ENCODE measurements at regions not wholly inside any gene's neighbourhood (a gene's known extent, or its start where the extent isn't known, plus 50 kb on each side); places are given as distances from the start of the nearest gene placed in this dataset.

DNA sequence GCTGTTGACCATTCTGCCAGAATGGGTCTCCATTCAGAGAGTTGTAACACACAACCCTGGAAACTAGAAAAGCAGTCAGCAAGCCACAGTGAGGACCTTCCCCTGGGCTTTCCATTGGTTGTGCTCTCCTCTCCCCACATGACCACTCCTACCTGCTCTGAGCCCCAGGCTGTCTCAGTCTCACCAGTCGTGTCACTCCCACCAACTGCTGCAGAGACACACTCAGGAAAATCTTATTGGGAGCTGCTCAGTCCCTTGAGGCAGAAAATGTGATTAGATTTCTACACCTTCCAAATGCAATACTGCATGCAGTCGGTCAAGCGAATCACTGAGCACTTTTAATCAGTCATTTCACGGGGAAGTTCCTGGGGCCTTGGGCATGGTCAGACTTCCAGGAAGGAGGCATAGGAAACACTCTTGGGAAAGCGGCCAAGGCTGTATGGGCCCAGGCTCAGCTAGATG is 284.2 kb upstream of the NMUR2 start (continued):
- no peak for TF ChIP-seq ISL1 (CRISPR knock-in tag; IDR thresholded peaks at IDR 0.05)
- TF ChIP-seq ESRRG (CRISPR knock-in tag; IDR thresholded peaks at IDR 0.05) = no peak
- no peak for TF ChIP-seq ZNF565 (CRISPR knock-in tag; conservative IDR thresholded peaks at IDR 0.05; ENCODE audit: low read depth)
- no peak for TF ChIP-seq SNAI2 (CRISPR knock-in tag; IDR thresholded peaks at IDR 0.05)
- TF ChIP-seq CSDC2 (CRISPR knock-in tag; IDR thresholded peaks at IDR 0.05) = no peak

DNA sequence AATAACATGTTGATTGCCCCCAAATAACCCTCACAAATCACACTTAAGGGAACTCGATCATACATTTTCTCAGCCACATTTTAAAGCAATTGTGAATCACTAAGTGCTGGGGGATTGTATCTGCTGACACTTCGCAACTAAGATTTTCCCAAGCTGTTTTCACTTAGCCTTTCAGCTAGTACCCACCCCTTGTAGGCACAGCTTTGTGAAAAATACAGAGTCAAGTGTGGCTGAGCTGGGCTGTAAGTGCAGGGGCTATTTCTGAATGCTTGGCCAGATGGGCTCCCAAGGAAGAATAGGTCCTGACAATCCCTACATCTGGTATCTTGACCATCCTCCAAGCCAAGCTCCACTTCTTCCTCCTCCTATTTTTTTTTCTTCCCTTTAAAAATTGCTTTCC is 289.2 kb upstream of the NMUR2 start:
- no peak for ATAC-seq

DNA sequence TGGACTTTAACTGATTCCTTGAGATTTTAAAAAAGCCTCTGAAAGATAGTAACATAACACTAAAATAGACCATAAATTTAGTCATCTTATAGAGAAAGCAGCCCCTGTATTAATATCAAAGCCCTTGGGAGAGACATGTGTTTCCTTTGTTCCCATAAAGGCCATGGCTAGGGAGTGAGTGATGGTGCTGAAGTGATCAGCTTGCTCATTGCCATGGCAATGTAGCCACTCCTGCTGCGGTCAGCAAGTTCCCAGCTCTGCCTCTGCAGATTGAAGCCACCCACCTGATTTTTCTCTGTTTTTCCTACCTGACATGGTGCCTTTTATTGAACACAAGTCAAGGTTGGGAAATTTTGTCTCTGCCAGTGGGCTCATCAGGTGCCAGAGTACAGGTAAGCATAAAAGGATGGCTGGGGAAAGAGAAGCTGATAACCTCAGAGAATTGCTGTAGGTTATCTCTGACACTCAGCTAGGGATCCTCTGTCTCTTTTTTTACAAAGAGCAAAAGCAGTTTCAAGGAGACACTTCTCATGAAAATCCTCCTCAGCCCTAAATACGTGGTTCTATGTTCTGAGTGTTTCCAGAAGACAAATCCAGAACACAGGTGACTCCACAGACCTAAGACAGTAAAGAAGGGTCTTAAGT is 296.3 kb upstream of the NMUR2 start:
- TF ChIP-seq ZFP3 (CRISPR knock-in tag; IDR thresholded peaks at IDR 0.05) (no peak), ZC3H10 (CRISPR knock-in tag; IDR thresholded peaks at IDR 0.05) (no peak), ZNF70 (CRISPR knock-in tag; IDR thresholded peaks at IDR 0.05) (no peak), ZFP30 (CRISPR knock-in tag; IDR thresholded peaks at IDR 0.05) (no peak), GLIS3 (CRISPR knock-in tag; IDR thresholded peaks at IDR 0.05) (no peak), ESRRG (CRISPR knock-in tag; IDR thresholded peaks at IDR 0.05) (no peak), ARNTL (CRISPR knock-in tag; IDR thresholded peaks at IDR 0.05; ENCODE audit: borderline replicate concordance, low read depth) (no peak), RARB (CRISPR knock-in tag; IDR thresholded peaks at IDR 0.05) (no peak), CSDC2 (CRISPR knock-in tag; IDR thresholded peaks at IDR 0.05) (no peak)
- TF ChIP-seq, protein P1, sequence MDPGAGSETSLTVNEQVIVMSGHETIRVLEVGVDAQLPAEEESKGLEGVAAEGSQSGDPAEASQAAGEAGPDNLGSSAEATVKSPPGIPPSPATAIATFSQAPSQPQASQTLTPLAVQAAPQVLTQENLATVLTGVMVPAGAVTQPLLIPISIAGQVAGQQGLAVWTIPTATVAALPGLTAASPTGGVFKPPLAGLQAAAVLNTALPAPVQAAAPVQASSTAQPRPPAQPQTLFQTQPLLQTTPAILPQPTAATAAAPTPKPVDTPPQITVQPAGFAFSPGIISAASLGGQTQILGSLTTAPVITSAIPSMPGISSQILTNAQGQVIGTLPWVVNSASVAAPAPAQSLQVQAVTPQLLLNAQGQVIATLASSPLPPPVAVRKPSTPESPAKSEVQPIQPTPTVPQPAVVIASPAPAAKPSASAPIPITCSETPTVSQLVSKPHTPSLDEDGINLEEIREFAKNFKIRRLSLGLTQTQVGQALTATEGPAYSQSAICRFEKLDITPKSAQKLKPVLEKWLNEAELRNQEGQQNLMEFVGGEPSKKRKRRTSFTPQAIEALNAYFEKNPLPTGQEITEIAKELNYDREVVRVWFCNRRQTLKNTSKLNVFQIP (CRISPR knock-in tag; IDR thresholded peaks at IDR 0.05; ENCODE audit: borderline replicate concordance, low read depth) = no peak
- TF ChIP-seq, protein P2, sequence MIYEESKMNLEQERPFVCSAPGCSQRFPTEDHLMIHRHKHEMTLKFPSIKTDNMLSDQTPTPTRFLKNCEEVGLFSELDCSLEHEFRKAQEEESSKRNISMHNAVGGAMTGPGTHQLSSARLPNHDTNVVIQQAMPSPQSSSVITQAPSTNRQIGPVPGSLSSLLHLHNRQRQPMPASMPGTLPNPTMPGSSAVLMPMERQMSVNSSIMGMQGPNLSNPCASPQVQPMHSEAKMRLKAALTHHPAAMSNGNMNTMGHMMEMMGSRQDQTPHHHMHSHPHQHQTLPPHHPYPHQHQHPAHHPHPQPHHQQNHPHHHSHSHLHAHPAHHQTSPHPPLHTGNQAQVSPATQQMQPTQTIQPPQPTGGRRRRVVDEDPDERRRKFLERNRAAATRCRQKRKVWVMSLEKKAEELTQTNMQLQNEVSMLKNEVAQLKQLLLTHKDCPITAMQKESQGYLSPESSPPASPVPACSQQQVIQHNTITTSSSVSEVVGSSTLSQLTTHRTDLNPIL (CRISPR knock-in tag; IDR thresholded peaks at IDR 0.05; ENCODE audit: low read depth) = no peak
- ATAC-seq = no peak

More for the DNA sequence above, 289.2 kb upstream of the NMUR2 start:
- TF ChIP-seq, protein P2 (CRISPR knock-in tag; IDR thresholded peaks at IDR 0.05; ENCODE audit: low read depth) = no peak
- no peak for TF ChIP-seq OSR1 (CRISPR knock-in tag; IDR thresholded peaks at IDR 0.05)
- no peak for TF ChIP-seq SNAI2 (CRISPR knock-in tag; IDR thresholded peaks at IDR 0.05)
- no peak for TF ChIP-seq ZFP30 (CRISPR knock-in tag; IDR thresholded peaks at IDR 0.05)
- TF ChIP-seq, protein P3, sequence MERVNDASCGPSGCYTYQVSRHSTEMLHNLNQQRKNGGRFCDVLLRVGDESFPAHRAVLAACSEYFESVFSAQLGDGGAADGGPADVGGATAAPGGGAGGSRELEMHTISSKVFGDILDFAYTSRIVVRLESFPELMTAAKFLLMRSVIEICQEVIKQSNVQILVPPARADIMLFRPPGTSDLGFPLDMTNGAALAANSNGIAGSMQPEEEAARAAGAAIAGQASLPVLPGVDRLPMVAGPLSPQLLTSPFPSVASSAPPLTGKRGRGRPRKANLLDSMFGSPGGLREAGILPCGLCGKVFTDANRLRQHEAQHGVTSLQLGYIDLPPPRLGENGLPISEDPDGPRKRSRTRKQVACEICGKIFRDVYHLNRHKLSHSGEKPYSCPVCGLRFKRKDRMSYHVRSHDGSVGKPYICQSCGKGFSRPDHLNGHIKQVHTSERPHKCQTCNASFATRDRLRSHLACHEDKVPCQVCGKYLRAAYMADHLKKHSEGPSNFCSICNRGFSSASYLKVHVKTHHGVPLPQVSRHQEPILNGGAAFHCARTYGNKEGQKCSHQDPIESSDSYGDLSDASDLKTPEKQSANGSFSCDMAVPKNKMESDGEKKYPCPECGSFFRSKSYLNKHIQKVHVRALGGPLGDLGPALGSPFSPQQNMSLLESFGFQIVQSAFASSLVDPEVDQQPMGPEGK (CRISPR knock-in tag; IDR thresholded peaks at IDR 0.05; ENCODE audit: borderline replicate concordance) = no peak
- no peak for TF ChIP-seq ZNF565 (CRISPR knock-in tag; conservative IDR thresholded peaks at IDR 0.05; ENCODE audit: low read depth)
- no peak for TF ChIP-seq ZNF70 (CRISPR knock-in tag; IDR thresholded peaks at IDR 0.05)
- TF ChIP-seq, protein P1 (CRISPR knock-in tag; IDR thresholded peaks at IDR 0.05; ENCODE audit: borderline replicate concordance, low read depth) = no peak
- no peak for TF ChIP-seq ARNTL (CRISPR knock-in tag; IDR thresholded peaks at IDR 0.05; ENCODE audit: borderline replicate concordance, low read depth)

DNA sequence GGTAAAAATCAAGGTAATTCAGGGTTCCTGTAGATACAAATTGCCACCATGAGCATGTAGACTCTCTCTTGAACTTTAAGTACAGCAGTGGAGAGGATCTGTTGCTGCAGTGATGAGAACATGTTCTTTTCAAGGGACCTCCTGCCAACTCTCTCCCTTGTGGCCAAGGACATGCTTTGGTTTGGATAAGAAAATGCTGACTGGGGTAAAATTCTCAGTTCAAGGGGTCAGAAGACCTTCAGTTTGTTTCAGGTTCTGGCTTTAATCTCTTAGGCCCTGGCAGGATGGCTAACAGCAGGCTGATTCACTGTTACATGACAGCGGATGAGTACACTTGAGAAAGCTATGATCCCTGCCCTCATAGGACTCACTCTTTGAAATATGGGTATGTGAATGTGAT is 299.2 kb upstream of the NMUR2 start:
- TF ChIP-seq, protein P2 (CRISPR knock-in tag; IDR thresholded peaks at IDR 0.05; ENCODE audit: low read depth) = no peak
- TF ChIP-seq ZC3H10 (CRISPR knock-in tag; IDR thresholded peaks at IDR 0.05) (no peak), ESRRG (CRISPR knock-in tag; IDR thresholded peaks at IDR 0.05) (no peak), ZNF565 (CRISPR knock-in tag; conservative IDR thresholded peaks at IDR 0.05; ENCODE audit: low read depth) (no peak), ISL1 (CRISPR knock-in tag; IDR thresholded peaks at IDR 0.05) (no peak), ZNF8 (CRISPR knock-in tag; IDR thresholded peaks at IDR 0.05) (no peak), OSR1 (CRISPR knock-in tag; IDR thresholded peaks at IDR 0.05) (no peak), RARB (CRISPR knock-in tag; IDR thresholded peaks at IDR 0.05) (no peak), ZFP3 (CRISPR knock-in tag; IDR thresholded peaks at IDR 0.05) (no peak), PPARA (CRISPR knock-in tag; IDR thresholded peaks at IDR 0.05; ENCODE audit: borderline replicate concordance) (no peak), ZFP30 (CRISPR knock-in tag; IDR thresholded peaks at IDR 0.05) (no peak)
- TF ChIP-seq, protein P4, sequence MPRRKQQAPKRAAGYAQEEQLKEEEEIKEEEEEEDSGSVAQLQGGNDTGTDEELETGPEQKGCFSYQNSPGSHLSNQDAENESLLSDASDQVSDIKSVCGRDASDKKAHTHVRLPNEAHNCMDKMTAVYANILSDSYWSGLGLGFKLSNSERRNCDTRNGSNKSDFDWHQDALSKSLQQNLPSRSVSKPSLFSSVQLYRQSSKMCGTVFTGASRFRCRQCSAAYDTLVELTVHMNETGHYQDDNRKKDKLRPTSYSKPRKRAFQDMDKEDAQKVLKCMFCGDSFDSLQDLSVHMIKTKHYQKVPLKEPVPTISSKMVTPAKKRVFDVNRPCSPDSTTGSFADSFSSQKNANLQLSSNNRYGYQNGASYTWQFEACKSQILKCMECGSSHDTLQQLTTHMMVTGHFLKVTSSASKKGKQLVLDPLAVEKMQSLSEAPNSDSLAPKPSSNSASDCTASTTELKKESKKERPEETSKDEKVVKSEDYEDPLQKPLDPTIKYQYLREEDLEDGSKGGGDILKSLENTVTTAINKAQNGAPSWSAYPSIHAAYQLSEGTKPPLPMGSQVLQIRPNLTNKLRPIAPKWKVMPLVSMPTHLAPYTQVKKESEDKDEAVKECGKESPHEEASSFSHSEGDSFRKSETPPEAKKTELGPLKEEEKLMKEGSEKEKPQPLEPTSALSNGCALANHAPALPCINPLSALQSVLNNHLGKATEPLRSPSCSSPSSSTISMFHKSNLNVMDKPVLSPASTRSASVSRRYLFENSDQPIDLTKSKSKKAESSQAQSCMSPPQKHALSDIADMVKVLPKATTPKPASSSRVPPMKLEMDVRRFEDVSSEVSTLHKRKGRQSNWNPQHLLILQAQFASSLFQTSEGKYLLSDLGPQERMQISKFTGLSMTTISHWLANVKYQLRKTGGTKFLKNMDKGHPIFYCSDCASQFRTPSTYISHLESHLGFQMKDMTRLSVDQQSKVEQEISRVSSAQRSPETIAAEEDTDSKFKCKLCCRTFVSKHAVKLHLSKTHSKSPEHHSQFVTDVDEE (CRISPR knock-in tag; IDR thresholded peaks at IDR 0.05) = no peak
- ATAC-seq = no peak
